Globus pallidus (tissue), 1 donor: ENCODE measurements at regions not wholly inside any gene's neighbourhood (a gene's known extent, or its start where the extent isn't known, plus 50 kb on each side); places are given as distances from the start of the nearest gene placed in this dataset.

ENCODE experiments used
- DNase-seq: peaks from one replicate; pipeline ENCODE4 v3.0.0-alpha.2; 2015; ENCODE audit warnings: low spot score

GRCh38 chr20:9919271-9920014 is 80.6 kb upstream of the PAK5 start:
- peak; percentile 9 for DNase-seq

- DNase-seq: no peak
These were observed 79.5 kb upstream of the PAK5 start for GRCh38 chr20:9918348-9918747.

DNA sequence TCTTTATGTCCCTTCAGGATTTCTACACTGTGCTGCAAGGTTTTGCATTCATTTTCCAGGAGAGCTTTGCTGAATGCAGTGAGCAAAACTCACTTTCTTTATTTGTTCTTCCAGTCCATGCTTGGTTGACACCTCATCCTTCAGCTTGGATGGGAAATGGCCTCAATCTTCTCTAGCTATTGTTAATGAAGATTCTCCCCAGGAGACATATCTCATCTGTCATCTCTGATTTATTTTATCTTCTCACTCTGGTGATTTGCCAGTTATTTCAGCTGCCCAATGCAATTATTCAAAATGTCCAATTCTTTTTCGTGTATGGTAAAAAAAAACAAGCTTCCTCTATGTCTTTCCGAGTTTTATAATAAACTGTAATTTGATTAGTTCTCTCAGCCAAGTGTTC is 77.9 kb upstream of the PAK5 start:
- no peak for DNase-seq

DNA sequence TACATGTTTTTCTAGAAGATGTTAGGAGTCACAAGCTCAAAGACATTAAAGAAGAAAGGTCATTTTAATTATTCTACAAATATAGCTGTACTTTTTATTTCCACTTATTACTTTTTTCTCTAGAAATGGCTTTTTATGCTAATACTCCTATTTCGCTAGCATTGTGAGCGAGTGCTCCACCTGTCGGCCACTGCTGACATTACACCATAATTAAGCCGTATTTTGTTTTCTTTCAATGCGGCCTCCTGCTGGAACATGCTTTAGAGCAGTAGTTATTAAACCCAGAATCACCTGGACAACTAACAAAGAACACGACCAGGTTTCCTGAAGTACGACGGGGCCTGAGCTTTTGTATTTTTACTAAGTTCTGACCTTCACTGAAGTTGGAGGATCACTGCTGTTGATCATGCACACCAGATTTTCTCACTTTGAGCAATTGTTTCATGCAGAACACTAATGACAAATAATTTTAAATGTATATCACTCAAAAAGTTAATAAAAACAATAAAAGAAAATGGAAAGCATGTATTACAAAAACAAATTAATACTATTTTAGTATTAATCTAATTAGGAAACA is 74.1 kb upstream of the PAK5 start:
- DNase-seq: peak; percentile 48

GRCh38 chr20:9912290-9912689 is 73.4 kb upstream of the PAK5 start:
- no peak for DNase-seq

DNA sequence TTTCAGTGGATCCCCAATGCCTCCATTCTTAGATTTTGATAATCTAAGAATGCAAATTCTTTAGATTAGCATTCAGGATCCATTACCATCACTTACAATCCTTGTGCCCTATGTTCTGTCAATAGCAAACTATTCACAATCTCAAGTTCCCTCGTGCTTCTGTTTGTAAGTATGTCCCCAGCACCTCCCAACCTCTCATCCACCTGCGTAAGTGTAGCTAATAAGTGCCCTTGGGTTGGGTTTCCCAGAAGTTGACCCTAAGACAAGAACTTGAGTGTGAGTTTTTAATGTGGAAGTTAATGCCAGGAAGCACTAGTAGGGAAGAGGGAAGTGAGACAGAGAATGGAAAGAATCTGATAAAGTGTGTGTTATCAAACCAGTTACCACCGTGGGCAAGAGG is 72.6 kb upstream of the PAK5 start:
- DNase-seq: no peak

- DNase-seq: no peak
These were observed 70.3 kb upstream of the PAK5 start for GRCh38 chr20:9909167-9909566.

DNA sequence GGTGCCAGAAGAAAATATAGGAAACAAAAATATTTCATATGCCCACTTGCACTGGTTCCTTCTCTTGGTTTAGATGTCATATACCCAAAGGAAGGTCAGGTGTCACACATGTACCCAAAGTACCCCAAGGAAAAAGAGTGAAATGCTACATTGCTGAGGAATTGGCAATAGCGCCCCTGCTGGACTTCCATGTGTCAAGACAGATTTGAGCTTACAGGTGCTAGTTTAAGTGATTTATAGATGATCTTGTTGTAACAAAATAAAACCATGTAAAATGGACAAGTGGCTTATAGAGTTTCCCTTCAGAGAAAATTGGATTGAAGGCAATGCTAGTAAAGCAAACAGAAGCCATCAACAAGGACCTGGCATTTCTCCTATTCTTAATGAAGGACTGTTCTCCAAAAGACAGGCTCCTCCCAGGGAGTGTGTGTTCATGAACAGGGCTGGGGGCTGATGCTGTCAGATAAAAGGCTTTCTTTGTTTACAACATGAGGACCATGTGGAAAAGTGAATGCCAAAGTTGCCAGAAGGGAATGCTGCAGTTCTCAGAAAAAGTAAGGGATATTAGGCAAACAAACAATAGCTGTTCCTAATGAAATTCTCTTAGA is 64.3 kb upstream of the PAK5 start:
- no peak for DNase-seq

GRCh38 chr20:9889270-9889981 is 50.5 kb upstream of the PAK5 start:
- DNase-seq: no peak
